ENCODE measurements at regions not wholly inside any gene's neighbourhood (a gene's known extent, or its start where the extent isn't known, plus 50 kb on each side); places are given as distances from the start of the nearest gene placed in this dataset.
A peak's percentile ranks its signal among the peaks of the same experiment; 100 is the strongest.

GRCh38 chr7:153190986-153191385 lies 431.4 kb downstream of the ACTR3B start:
- POLR2A ChIA-PET = no interaction called here
- DNase-seq (ENCODE audit: low spot score) = no peak

GRCh38 chr7:153193144-153193595 lies 433.6 kb downstream of the ACTR3B start:
- ATAC-seq (peak; percentile 100), DNase-seq (ENCODE audit: low spot score) (peak; percentile 12), FAIRE-seq (no peak)
- Histone ChIP-seq H3K36me3 (replicated peaks in 1 of 2; ENCODE audit: control insufficient read depth in 1 of 2, insufficient read depth in 2 of 2, low read length in 2 of 2) (no peaks in the 10 kb centered on the region), H3K4me3 (replicated peaks in 1 of 3; ENCODE audit: insufficient read depth in 1 of 3, low read depth in 2 of 3, low read length in 3 of 3) (no peak overlapping the region), H3K9me3 (ENCODE audit: low read length) (no peaks in the 10 kb centered on the region), H2AFZ (ENCODE audit: low read length) (no peak overlapping the region), H4K20me1 (ENCODE audit: insufficient read depth, low read length) (no peaks in the 10 kb centered on the region), H3K4me1 (ENCODE audit: insufficient read depth, low read length) (no peaks in the 10 kb centered on the region), H3K9ac (ENCODE audit: insufficient read depth, low read depth, low read length) (no peak overlapping the region), H3K27me3 (ENCODE audit: control insufficient read depth in 1 of 2, insufficient read depth in 2 of 2, low read length in 2 of 2) (no peaks in the 10 kb centered on the region), H3K4me2 (ENCODE audit: low read depth, low read length) (no peak overlapping the region), H3K79me2 (ENCODE audit: insufficient read depth, low read length) (no peaks in the 10 kb centered on the region), H3K27ac (ENCODE audit: extremely low read length, insufficient read depth, low read length) (no peak overlapping the region)
- no TSS peak for BruUV-seq (replicated peaks)
- WGBS (ENCODE audit: low lambda C conversion rate) = 4% methylated on average over 8 of the region's 12 CpGs
- ChIA-PET CTCF (ENCODE audit: low intra/inter-chr PET ratio, low total read pairs) (no interaction called here), POLR2A (no interaction called here)
- in situ Hi-C loops (cut with HindIII; ENCODE audit: extremely low pct_ligation_motif_present, low pct_unique_long_range_greater_than_20kb) (no loop called here), intact Hi-C loops (cut with micrococcal nuclease; ENCODE audit: unreplicated experiment) (loop anchor here (10.0 kb wide), 1 partner anchor 298 kb away; no protein-coding TSS in a partner anchor)
- TF ChIP-seq ARID3A (IDR thresholded peaks at IDR 0.05; ENCODE audit: low read depth, low read length) (no peak), SOX5 (CRISPR knock-in tag; IDR thresholded peaks at IDR 0.05; ENCODE audit: borderline replicate concordance) (no peak), ZNF543 (CRISPR knock-in tag; IDR thresholded peaks at IDR 0.05) (no peak), CTCF (CRISPR knock-in tag; IDR thresholded peaks at IDR 0.05) (peak; percentile 91), PRPF4 (IDR thresholded peaks at IDR 0.05; ENCODE audit: low read depth, low read length, poor library complexity, severe bottlenecking) (no peak), ZNF574 (CRISPR knock-in tag; IDR thresholded peaks at IDR 0.05) (0 out of 2 replicates have a peak, but pooled peaks have one; percentile 25)

More at GRCh38 chr7:153190986-153191385, 431.4 kb downstream of the ACTR3B start:
- ATAC-seq (no peak), FAIRE-seq (no peak)
- no peaks in the 10 kb centered on the region for H3K36me3 ChIP-seq (replicated peaks in 1 of 2; ENCODE audit: control insufficient read depth in 1 of 2, insufficient read depth in 2 of 2, low read length in 2 of 2)
- TF ChIP-seq RXRA (CRISPR knock-in tag; IDR thresholded peaks at IDR 0.05) = no peak
- peak in 1 of 2 experiments; percentile 13; a peak in 1 of 4 replicates for TF ChIP-seq MAFK (conservative IDR thresholded peaks at IDR 0.05 in 1 of 2, IDR thresholded peaks at IDR 0.05 in 1 of 2; ENCODE audit: low read length in 2 of 2)
- TF ChIP-seq NFE2L2 (IDR thresholded peaks at IDR 0.05; ENCODE audit: low read length) = peak; percentile 56
- TF ChIP-seq SALL1 (CRISPR knock-in tag; IDR thresholded peaks at IDR 0.05) = no peak
- H2AFZ ChIP-seq (ENCODE audit: low read length) = no peak overlapping the region
- no peak overlapping the region for H3K4me3 ChIP-seq (replicated peaks in 1 of 3; ENCODE audit: insufficient read depth in 1 of 3, low read depth in 2 of 3, low read length in 3 of 3)
- no peaks in the 10 kb centered on the region for H4K20me1 ChIP-seq (ENCODE audit: insufficient read depth, low read length)
- intact Hi-C loops (cut with micrococcal nuclease; ENCODE audit: unreplicated experiment) (loop anchor here (10.0 kb wide), 1 partner anchor 296 kb away; no protein-coding TSS in a partner anchor), in situ Hi-C loops (cut with HindIII; ENCODE audit: extremely low pct_ligation_motif_present, low pct_unique_long_range_greater_than_20kb) (no loop called here)
- H3K79me2 ChIP-seq (ENCODE audit: insufficient read depth, low read length) = no peaks in the 10 kb centered on the region
- H3K9me3 ChIP-seq (ENCODE audit: low read length) = no peaks in the 10 kb centered on the region
- no peaks in the 10 kb centered on the region for H3K27me3 ChIP-seq (ENCODE audit: control insufficient read depth in 1 of 2, insufficient read depth in 2 of 2, low read length in 2 of 2)
- 53% methylated on average over 4 of the region's 4 CpGs for WGBS (ENCODE audit: low lambda C conversion rate)
- BruUV-seq (replicated peaks) = no TSS peak
- H3K4me2 ChIP-seq (ENCODE audit: low read depth, low read length) = no peak overlapping the region
- H3K4me1 ChIP-seq (ENCODE audit: insufficient read depth, low read length) = no peaks in the 10 kb centered on the region
- H3K9ac ChIP-seq (ENCODE audit: insufficient read depth, low read depth, low read length) = no peak overlapping the region
- CTCF ChIA-PET (ENCODE audit: low intra/inter-chr PET ratio, low total read pairs) = no interaction called here
- H3K27ac ChIP-seq (ENCODE audit: extremely low read length, insufficient read depth, low read length) = no peak overlapping the region
